ENCODE measurements at regions not wholly inside any gene's neighbourhood (a gene's known extent, or its start where the extent isn't known, plus 50 kb on each side); places are given as distances from the start of the nearest gene placed in this dataset.

- Histone ChIP-seq H3K9me3 (ENCODE audit: low read length) (no peaks in the 10 kb centered on the region), H3K36me3 (ENCODE audit: insufficient read depth, low read length) (no peaks in the 10 kb centered on the region), H3K4me3 (ENCODE audit: low read length) (no peak overlapping the region), H3K27ac (ENCODE audit: low read depth, low read length) (no peak overlapping the region), H3K4me1 (ENCODE audit: insufficient read depth, low read length) (no peaks in the 10 kb centered on the region), H3K27me3 (ENCODE audit: insufficient read depth, low read length, poor library complexity, severe bottlenecking) (no peaks in the 10 kb centered on the region)
- Mint-ChIP-seq H3K9me3 (no peaks in the 10 kb centered on the region), H3K27ac (no peak overlapping the region), H3K27me3 (no peaks in the 10 kb centered on the region), H3K4me3 (no peak overlapping the region), H3K36me3 (no peaks in the 10 kb centered on the region), H3K4me1 (peaks cover 3 to 5% (median 5%) of the 10 kb centered on the region in 3 donors)
- POLR2A ChIA-PET: no interaction called here
- DNase-seq: no peak
- CTCF ChIA-PET: interaction anchor here (1.0 to 2.3 kb wide), 5 partner anchors 9 to 44 kb away, joined by 3 to 11 read pairs (median 4); no protein-coding TSS in a partner anchor
Observed at GRCh38 chr14:66403183-66403582, 83.0 kb upstream of the CCDC196 start.

DNA sequence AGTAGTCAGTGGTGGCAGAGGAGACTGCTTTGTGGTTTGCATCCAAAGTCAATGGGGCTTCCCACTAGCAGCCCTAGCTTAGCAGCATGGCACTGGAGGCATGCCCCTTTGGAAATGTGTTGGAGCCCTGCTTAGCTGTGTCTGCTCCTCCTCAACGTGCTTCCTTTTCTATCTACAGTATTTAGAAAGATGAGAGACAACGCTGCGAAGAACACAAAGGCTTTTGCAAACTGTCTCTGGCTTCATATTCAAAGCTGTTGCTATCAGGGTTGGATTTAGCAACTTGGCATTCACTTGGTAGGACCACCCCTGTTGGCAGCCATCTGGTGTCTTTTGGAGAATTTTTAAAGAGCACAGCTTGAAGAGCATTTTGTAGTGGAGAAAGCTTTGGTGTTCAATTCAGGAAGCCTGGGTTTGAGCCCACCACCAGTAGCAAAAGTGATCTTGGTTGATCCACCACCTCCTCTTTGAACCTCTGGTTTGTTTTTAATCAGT is 82.1 kb upstream of the CCDC196 start:
- no peak overlapping the region for H3K27ac Mint-ChIP-seq
- Histone ChIP-seq H3K9me3 (ENCODE audit: low read length) (no peaks in the 10 kb centered on the region), H3K27ac (ENCODE audit: low read depth, low read length) (no peak overlapping the region), H3K4me3 (ENCODE audit: low read length) (no peak overlapping the region), H3K27me3 (ENCODE audit: insufficient read depth, low read length, poor library complexity, severe bottlenecking) (no peaks in the 10 kb centered on the region), H3K4me1 (ENCODE audit: insufficient read depth, low read length) (no peaks in the 10 kb centered on the region), H3K36me3 (ENCODE audit: insufficient read depth, low read length) (no peaks in the 10 kb centered on the region)
- H3K4me1 Mint-ChIP-seq: peaks cover 3 to 5% (median 5%) of the 10 kb centered on the region in 3 donors
- no peak for DNase-seq
- no peaks in the 10 kb centered on the region for H3K27me3 Mint-ChIP-seq
- no peak overlapping the region for H3K4me3 Mint-ChIP-seq
- ChIA-PET POLR2A (no interaction called here), CTCF (interaction anchor here (1.0 to 2.3 kb wide), 3 partner anchors 8 to 45 kb away, joined by 3 to 11 read pairs (median 4); no protein-coding TSS in a partner anchor)
- H3K9me3 Mint-ChIP-seq: no peaks in the 10 kb centered on the region
- no peaks in the 10 kb centered on the region for H3K36me3 Mint-ChIP-seq

DNA sequence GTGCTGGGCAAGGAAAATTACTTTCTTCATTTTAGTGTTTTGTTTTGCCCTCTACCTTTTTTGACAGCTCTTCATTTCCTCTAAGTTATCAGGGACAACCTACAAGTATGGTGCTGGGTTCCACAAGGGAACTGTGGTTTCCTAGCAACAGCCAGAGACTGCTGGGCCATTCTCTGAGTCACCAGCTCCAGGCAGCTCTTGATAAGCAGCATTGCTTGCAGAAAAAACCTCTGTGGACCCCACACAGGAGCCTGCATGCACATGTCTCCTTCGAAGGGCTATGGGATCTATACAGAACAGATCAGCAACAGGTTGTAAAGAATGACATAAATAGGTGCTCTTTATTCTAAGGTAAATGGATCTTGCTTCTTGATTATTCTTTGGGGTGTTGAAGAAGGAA is 81.0 kb upstream of the CCDC196 start:
- no peaks in the 10 kb centered on the region for H3K27me3 ChIP-seq (ENCODE audit: insufficient read depth, low read length, poor library complexity, severe bottlenecking)
- peaks cover 3 to 5% (median 5%) of the 10 kb centered on the region in 3 donors for H3K4me1 Mint-ChIP-seq
- H3K27ac ChIP-seq (ENCODE audit: low read depth, low read length): no peak overlapping the region
- H3K4me3 ChIP-seq (ENCODE audit: low read length): no peak overlapping the region
- H3K9me3 Mint-ChIP-seq: no peaks in the 10 kb centered on the region
- H3K27ac Mint-ChIP-seq: peak overlapping the region in 1 of 8 donors; percentile 40
- H3K36me3 Mint-ChIP-seq: peaks cover 0 to 1% (median 0%) of the 10 kb centered on the region in 3 donors
- ChIA-PET CTCF (interaction anchor here (0.9 kb wide), 1 partner anchor 9 kb away, joined by 3 read pairs; no protein-coding TSS in a partner anchor), POLR2A (no interaction called here)
- no peaks in the 10 kb centered on the region for H3K4me1 ChIP-seq (ENCODE audit: insufficient read depth, low read length)
- no peak for DNase-seq
- no peaks in the 10 kb centered on the region for H3K36me3 ChIP-seq (ENCODE audit: insufficient read depth, low read length)
- no peaks in the 10 kb centered on the region for H3K27me3 Mint-ChIP-seq
- no peaks in the 10 kb centered on the region for H3K9me3 ChIP-seq (ENCODE audit: low read length)
- H3K4me3 Mint-ChIP-seq: no peak overlapping the region

DNA sequence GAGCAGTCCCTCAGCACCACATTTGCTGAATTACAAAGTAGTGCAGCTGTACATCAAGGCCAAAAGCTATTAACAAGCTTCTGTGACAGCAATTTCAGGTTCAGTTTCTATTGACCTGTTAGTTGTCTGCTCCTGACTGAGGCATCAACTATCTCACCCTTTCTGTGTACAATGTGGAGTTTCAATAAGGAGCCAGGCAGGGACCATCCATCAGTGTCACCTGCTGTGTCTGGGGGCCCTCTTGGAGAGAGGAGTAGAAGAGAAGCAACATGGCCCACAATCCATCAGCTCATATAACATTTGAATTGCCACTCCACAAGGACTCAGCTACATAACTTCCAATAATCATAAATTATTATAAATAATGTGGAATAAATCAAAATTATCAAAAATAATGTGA is 72.3 kb upstream of the CCDC196 start:
- no peaks in the 10 kb centered on the region for H3K4me1 Mint-ChIP-seq
- Histone ChIP-seq H3K27me3 (ENCODE audit: insufficient read depth, low read length, poor library complexity, severe bottlenecking) (no peaks in the 10 kb centered on the region), H3K9me3 (ENCODE audit: low read length) (no peaks in the 10 kb centered on the region), H3K36me3 (ENCODE audit: insufficient read depth, low read length) (no peaks in the 10 kb centered on the region), H3K27ac (ENCODE audit: low read depth, low read length) (no peak overlapping the region), H3K4me3 (ENCODE audit: low read length) (no peak overlapping the region), H3K4me1 (ENCODE audit: insufficient read depth, low read length) (no peaks in the 10 kb centered on the region)
- POLR2A ChIA-PET: no interaction called here
- no peak overlapping the region for H3K4me3 Mint-ChIP-seq
- CTCF ChIA-PET: interaction anchor here (0.6 kb wide), 2 partner anchors 9 to 55 kb away, joined by 3 read pairs; no protein-coding TSS in a partner anchor
- H3K36me3 Mint-ChIP-seq: peaks cover 0 to 14% (median 4%) of the 10 kb centered on the region in 3 donors
- DNase-seq: no peak
- H3K27ac Mint-ChIP-seq: no peak overlapping the region
- H3K27me3 Mint-ChIP-seq: peaks cover 3 to 7% of the 10 kb centered on the region in 2 donors
- H3K9me3 Mint-ChIP-seq: no peaks in the 10 kb centered on the region

GRCh38 chr14:66414511-66414910 is 71.7 kb upstream of the CCDC196 start:
- H3K36me3 ChIP-seq (ENCODE audit: insufficient read depth, low read length): no peaks in the 10 kb centered on the region
- H3K27me3 ChIP-seq (ENCODE audit: insufficient read depth, low read length, poor library complexity, severe bottlenecking): no peaks in the 10 kb centered on the region
- Mint-ChIP-seq H3K27ac (no peak overlapping the region), H3K4me1 (no peaks in the 10 kb centered on the region), H3K9me3 (no peaks in the 10 kb centered on the region), H3K36me3 (peaks cover 0 to 14% (median 4%) of the 10 kb centered on the region in 3 donors), H3K4me3 (no peak overlapping the region), H3K27me3 (peaks cover 3 to 7% of the 10 kb centered on the region in 2 donors)
- ChIA-PET POLR2A (no interaction called here), CTCF (interaction anchor here (0.6 kb wide), 1 partner anchor 10 kb away, joined by 3 read pairs; no protein-coding TSS in a partner anchor)
- no peak overlapping the region for H3K27ac ChIP-seq (ENCODE audit: low read depth, low read length)
- DNase-seq: no peak
- H3K4me3 ChIP-seq (ENCODE audit: low read length): no peak overlapping the region
- H3K4me1 ChIP-seq (ENCODE audit: insufficient read depth, low read length): no peaks in the 10 kb centered on the region
- no peaks in the 10 kb centered on the region for H3K9me3 ChIP-seq (ENCODE audit: low read length)

DNA sequence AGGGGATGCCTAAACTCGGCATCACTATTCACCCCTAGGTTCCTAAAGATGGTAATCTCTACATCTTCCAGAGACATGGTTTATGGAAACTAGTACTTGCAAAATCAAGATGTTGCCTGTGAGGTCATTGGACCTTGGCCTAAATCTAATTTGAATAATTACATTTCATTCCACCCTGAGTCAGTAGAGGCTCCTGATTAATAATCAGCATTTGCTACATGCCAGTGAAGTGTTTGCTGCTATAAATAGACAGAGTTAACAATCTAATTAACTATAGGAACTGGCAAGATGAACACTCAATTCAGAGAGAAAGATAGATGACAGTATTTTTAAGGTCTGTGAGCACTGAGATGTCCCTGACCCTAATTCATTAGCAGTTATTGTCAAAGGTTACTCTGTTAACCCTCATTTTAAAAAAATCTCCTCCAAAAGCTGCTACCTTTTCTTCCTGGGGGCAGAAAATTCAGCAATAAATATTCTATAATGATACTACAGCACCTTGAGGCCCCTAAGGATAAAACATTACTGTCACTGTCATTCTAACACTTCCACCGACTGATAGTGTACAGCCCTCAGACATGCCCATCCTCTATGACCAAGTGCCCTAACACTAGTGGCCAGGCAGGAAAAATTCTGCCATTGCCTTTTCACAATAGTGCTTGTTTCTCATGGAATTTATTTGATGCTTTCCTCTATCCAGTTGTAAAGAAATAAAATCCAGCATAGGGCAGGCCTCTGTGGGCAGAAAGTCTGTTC is 65.7 kb upstream of the CCDC196 start:
- Mint-ChIP-seq H3K9me3 (no peaks in the 10 kb centered on the region), H3K4me1 (no peaks in the 10 kb centered on the region), H3K27me3 (no peaks in the 10 kb centered on the region), H3K4me3 (no peak overlapping the region), H3K36me3 (peaks cover 0 to 10% (median 0%) of the 10 kb centered on the region in 3 donors), H3K27ac (no peak overlapping the region)
- DNase-seq: no peak
- CTCF ChIA-PET: no interaction called here
- no peak overlapping the region for H3K4me3 ChIP-seq (ENCODE audit: low read length)
- no peaks in the 10 kb centered on the region for H3K27me3 ChIP-seq (ENCODE audit: insufficient read depth, low read length, poor library complexity, severe bottlenecking)
- no peaks in the 10 kb centered on the region for H3K9me3 ChIP-seq (ENCODE audit: low read length)
- H3K36me3 ChIP-seq (ENCODE audit: insufficient read depth, low read length): no peaks in the 10 kb centered on the region
- POLR2A ChIA-PET: no interaction called here
- H3K27ac ChIP-seq (ENCODE audit: low read depth, low read length): no peak overlapping the region
- H3K4me1 ChIP-seq (ENCODE audit: insufficient read depth, low read length): no peaks in the 10 kb centered on the region

GRCh38 chr14:66421990-66422946 is 63.9 kb upstream of the CCDC196 start:
- DNase-seq: no peak
- CTCF ChIA-PET: no interaction called here
- Mint-ChIP-seq H3K9me3 (no peaks in the 10 kb centered on the region), H3K4me1 (no peaks in the 10 kb centered on the region), H3K27ac (no peak overlapping the region), H3K27me3 (no peaks in the 10 kb centered on the region), H3K4me3 (no peak overlapping the region), H3K36me3 (peaks cover 0 to 3% (median 0%) of the 10 kb centered on the region in 3 donors)
- POLR2A ChIA-PET: no interaction called here
- no peaks in the 10 kb centered on the region for H3K36me3 ChIP-seq (ENCODE audit: insufficient read depth, low read length)
- no peaks in the 10 kb centered on the region for H3K4me1 ChIP-seq (ENCODE audit: insufficient read depth, low read length)
- no peak overlapping the region for H3K4me3 ChIP-seq (ENCODE audit: low read length)
- no peaks in the 10 kb centered on the region for H3K27me3 ChIP-seq (ENCODE audit: insufficient read depth, low read length, poor library complexity, severe bottlenecking)
- H3K27ac ChIP-seq (ENCODE audit: low read depth, low read length): no peak overlapping the region
- no peaks in the 10 kb centered on the region for H3K9me3 ChIP-seq (ENCODE audit: low read length)

DNA sequence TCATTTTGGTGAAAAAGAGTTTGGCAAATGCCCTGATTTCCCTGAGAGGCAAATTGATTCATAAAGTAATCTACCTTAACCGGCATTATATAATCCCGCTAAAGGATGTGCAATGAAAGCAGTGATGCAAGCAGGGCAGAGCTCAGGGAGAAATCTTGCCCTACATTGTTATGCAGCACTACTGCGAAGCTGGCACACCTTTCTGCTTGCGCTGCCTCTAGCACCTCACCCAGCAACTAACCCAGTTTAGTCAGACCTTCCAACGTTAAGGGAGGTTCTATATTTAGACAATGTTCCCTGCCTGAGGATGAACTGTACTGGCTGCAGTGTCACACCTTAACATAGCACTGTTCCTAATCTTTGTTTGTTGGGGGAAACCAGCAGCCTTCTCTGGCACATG is 60.8 kb upstream of the CCDC196 start:
- Mint-ChIP-seq H3K4me3 (no peak overlapping the region), H3K27me3 (no peaks in the 10 kb centered on the region)

More for the DNA sequence above, 60.8 kb upstream of the CCDC196 start:
- Histone ChIP-seq H3K4me3 (ENCODE audit: low read length) (no peak overlapping the region), H3K9me3 (ENCODE audit: low read length) (no peaks in the 10 kb centered on the region), H3K36me3 (ENCODE audit: insufficient read depth, low read length) (no peaks in the 10 kb centered on the region), H3K27ac (ENCODE audit: low read depth, low read length) (no peak overlapping the region), H3K4me1 (ENCODE audit: insufficient read depth, low read length) (no peaks in the 10 kb centered on the region), H3K27me3 (ENCODE audit: insufficient read depth, low read length, poor library complexity, severe bottlenecking) (no peaks in the 10 kb centered on the region)
- Mint-ChIP-seq H3K36me3 (no peaks in the 10 kb centered on the region), H3K4me1 (no peaks in the 10 kb centered on the region), H3K27ac (no peak overlapping the region), H3K9me3 (no peaks in the 10 kb centered on the region)
- no peak for DNase-seq
- ChIA-PET POLR2A (no interaction called here), CTCF (no interaction called here)
